EH (cell line): ENCODE measurements at regions not wholly inside any gene's neighbourhood (a gene's known extent, or its start where the extent isn't known, plus 50 kb on each side); places are given as distances from the start of the nearest gene placed in this dataset.

Experiments used
- DNase-seq: peaks from one replicate; pipeline ENCODE4 v3.0.0-alpha.2; 2015; ENCODE audit warnings: low read depth

- peak; percentile 97 for DNase-seq
Measured at GRCh38 chr3:160169139-160169976, 55.9 kb upstream of the C3orf80 start.

GRCh38 chr3:160170409-160171370 is 54.5 kb upstream of the C3orf80 start:
- DNase-seq: no peak

DNA sequence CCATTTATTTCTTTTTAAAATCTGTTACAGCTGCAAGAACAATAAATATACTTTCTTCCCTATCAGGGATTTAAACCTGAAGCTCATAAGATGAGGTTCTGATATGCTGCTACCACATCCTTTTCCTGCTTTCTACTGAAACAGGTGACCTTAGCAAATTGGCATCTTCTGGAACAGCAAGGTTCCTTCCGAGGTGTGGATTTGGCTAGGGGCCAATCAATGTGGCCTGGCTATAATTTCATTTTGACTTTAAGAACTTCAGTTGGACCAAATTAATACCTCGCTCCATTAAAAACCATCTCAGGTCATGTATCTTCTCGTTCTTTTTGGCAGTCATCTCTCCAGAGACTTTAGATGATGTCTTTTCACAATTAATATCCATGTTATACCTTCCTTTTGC is 53.4 kb upstream of the C3orf80 start:
- DNase-seq: no peak

GRCh38 chr3:160174621-160175020 is 50.6 kb upstream of the C3orf80 start:
- peak; percentile 50 for DNase-seq
